Breast epithelium (tissue), 3 donors: ENCODE measurements at regions not wholly inside any gene's neighbourhood (a gene's known extent, or its start where the extent isn't known, plus 50 kb on each side); places are given as distances from the start of the nearest gene placed in this dataset.

Experiments used
- CTCF ChIP-seq, 3 donors: fragments of 450-650 bp; IDR thresholded peaks; one replicate each; pipeline ENCODE4 v1.5.1; 2016 to 2017; ENCODE audit warnings: antibody characterized with exemption in 3 of 3, mild to moderate bottlenecking in 3 of 3, moderate library complexity in 3 of 3
- POLR2A ChIP-seq: fragments of 450-650 bp; IDR thresholded peaks from one replicate; pipeline ENCODE4 v1.6.1; 2016; ENCODE audit warnings: antibody characterized with exemption, mild to moderate bottlenecking, moderate library complexity

DNA sequence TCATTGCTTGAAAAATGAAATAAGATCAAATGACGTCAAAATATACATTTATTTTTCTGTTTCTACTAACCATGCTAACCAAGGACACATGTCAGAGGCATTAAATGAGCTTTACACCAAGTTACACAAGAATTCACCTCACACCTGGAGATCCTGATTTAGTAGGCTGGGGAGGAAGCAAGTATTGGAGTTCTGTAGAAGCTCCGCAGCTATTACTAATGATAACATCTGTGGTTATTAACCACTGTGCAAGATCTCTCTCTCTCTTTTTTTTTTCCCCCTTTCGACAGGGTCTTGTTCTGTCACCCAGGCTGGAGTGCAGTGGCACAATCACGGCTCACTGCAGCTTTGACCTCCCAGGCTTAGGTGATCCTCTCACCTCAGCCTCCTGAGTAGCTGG, 104.0 kb downstream of the ZNF22 start:
- no peak for TF ChIP-seq POLR2A
- no peak for TF ChIP-seq CTCF (IDR thresholded peaks at IDR 0.05)
